ENCODE measurements at regions not wholly inside any gene's neighbourhood (a gene's known extent, or its start where the extent isn't known, plus 50 kb on each side); places are given as distances from the start of the nearest gene placed in this dataset.

DNA sequence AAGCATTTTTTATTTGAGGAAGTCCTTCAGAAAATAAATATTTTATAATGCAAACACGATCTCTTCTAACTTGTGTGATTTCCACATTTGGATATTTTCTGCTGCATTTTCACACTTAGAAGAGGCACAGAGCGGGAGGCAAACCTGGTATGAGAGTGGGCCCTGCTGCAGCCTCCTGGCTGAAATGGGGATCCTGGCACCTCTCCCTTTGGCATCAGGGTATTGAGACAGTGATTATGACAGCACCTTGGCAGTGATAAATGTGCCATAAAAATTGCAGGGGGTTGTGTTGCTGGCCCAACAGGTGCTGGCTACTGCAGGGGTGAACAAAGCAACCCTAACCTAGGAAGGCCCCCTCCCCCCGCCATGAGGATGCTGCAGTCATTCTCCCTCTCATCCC, 128.6 kb downstream of the TSN start:
- TF ChIP-seq EZH2 (IDR thresholded peaks at IDR 0.05): no peak
- no peak for TF ChIP-seq CTCF (IDR thresholded peaks at IDR 0.05)

Data from neural progenitor cell (in vitro differentiated cells).